Upper lobe of left lung (tissue), 4 donors: ENCODE measurements at regions not wholly inside any gene's neighbourhood (a gene's known extent, or its start where the extent isn't known, plus 50 kb on each side); places are given as distances from the start of the nearest gene placed in this dataset.

Experiments
- POLR2A ChIP-seq, 4 donors: fragments of 450-650 bp; IDR thresholded peaks; one replicate each; pipeline ENCODE4 v1.5.1; 2016 to 2017; ENCODE audit warnings: antibody characterized with exemption in 4 of 4, mild to moderate bottlenecking in 2 of 4
- TF ChIP-seq, protein P1 (sequence below), 6 experiments: fragments of 450-650 bp in 4 of 6; fragments of 200-600 bp in 2 of 6; sonication (generic) in 2 of 6; IDR thresholded peaks; one replicate each; pipeline ENCODE4 v1.5.1; 2016 to 2019; ENCODE audit warnings: antibody characterized with exemption in 6 of 6

DNA sequence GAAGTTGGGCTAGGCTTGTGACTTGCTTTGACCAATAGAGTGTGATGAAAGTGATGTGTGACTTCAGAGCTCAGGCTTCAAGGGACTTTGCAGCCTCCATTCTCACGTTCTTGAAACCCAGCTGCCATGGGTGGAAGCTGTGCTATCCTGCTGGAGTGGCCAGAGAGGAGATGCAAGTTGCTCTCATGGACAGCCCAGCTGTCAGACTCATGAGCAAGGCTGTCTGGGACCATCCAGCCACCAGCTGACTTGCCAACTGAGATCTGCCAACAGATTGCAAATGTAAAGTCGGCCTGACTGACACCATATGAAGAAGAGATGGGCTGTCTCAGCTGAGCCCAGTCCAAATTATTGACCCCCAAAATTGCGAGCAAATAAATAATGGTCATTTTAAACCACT lies 226.4 kb upstream of the CXCR4 start:
- TF ChIP-seq, protein P1, sequence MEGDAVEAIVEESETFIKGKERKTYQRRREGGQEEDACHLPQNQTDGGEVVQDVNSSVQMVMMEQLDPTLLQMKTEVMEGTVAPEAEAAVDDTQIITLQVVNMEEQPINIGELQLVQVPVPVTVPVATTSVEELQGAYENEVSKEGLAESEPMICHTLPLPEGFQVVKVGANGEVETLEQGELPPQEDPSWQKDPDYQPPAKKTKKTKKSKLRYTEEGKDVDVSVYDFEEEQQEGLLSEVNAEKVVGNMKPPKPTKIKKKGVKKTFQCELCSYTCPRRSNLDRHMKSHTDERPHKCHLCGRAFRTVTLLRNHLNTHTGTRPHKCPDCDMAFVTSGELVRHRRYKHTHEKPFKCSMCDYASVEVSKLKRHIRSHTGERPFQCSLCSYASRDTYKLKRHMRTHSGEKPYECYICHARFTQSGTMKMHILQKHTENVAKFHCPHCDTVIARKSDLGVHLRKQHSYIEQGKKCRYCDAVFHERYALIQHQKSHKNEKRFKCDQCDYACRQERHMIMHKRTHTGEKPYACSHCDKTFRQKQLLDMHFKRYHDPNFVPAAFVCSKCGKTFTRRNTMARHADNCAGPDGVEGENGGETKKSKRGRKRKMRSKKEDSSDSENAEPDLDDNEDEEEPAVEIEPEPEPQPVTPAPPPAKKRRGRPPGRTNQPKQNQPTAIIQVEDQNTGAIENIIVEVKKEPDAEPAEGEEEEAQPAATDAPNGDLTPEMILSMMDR (IDR thresholded peaks at IDR 0.05), result no peak
- no peak for TF ChIP-seq POLR2A (IDR thresholded peaks at IDR 0.05)
